IMR-90 (cell line): ENCODE measurements at regions not wholly inside any gene's neighbourhood (a gene's known extent, or its start where the extent isn't known, plus 50 kb on each side); places are given as distances from the start of the nearest gene placed in this dataset.

ENCODE experiments used
- ATAC-seq: fragments of 200-7000 bp; cut with Tn5 transposase; 2 replicates; pipeline ENCODE4 v1.9.1; 2020; ENCODE audit warnings: low read depth, mild to moderate bottlenecking, moderate library complexity
- BruUV-seq: library from RNA; stranded (reverse); fragments of 400-500 nt; replicated peaks from 2 replicates; lab custom pipeline; 2021; lab: Mats Ljungman, UMichigan
- CTCF ChIA-PET: fragments of 300-600 bp; formaldehyde crosslinking; extraction: SDS; loops from one replicate; lab custom pipeline; 2021; ENCODE audit warnings: antibody characterized with exemption; lab: Yijun Ruan, JAX
- POLR2A ChIA-PET: fragments of 300-600 bp; sonication (Branson Sonifier 250); formaldehyde crosslinking; loops from one replicate; lab custom pipeline; 2022; ENCODE audit warnings: antibody characterized with exemption; ENCODE audit not compliant: unreplicated experiment; lab: Charles Lee
- DNase-seq: peaks from one replicate; pipeline ENCODE4 v3.0.0; 2013
- H2AFZ ChIP-seq: replicated peaks from 2 replicates; pipeline ENCODE3; 2013; ENCODE audit warnings: low read length, mild to moderate bottlenecking; ENCODE audit not compliant: poor library complexity
- H2AK5ac ChIP-seq: 2 replicates; pipeline ENCODE4 v1.6.1; 2013; ENCODE audit warnings: low read depth, low read length, inconsistent platforms
- H2AK9ac ChIP-seq: replicated peaks from 2 replicates; pipeline ENCODE3; 2013; ENCODE audit warnings: mild to moderate bottlenecking, low read depth, low read length, moderate library complexity; ENCODE audit not compliant: poor library complexity
- H2BK120ac ChIP-seq: 2 replicates; pipeline ENCODE4 v1.6.1; 2013; ENCODE audit warnings: low read depth, low read length, inconsistent platforms
- H2BK15ac ChIP-seq: 3 replicates; pipeline ENCODE4 v1.6.1; 2013; ENCODE audit warnings: low read depth, low read length, inconsistent platforms
- H2BK20ac ChIP-seq: 2 replicates; pipeline ENCODE4 v1.6.1; 2013; ENCODE audit warnings: low read depth, mild to moderate bottlenecking, inconsistent platforms, low read length, moderate library complexity
- H2BK5ac ChIP-seq: 2 replicates; pipeline ENCODE4 v1.6.1; 2013; ENCODE audit warnings: mild to moderate bottlenecking, low read depth, low read length, inconsistent platforms; ENCODE audit not compliant: poor library complexity, severe bottlenecking
- H3K14ac ChIP-seq: replicated peaks from 2 replicates; pipeline ENCODE4 v1.6.1; 2013; ENCODE audit warnings: low read depth, low read length, inconsistent platforms
- H3K18ac ChIP-seq: 2 replicates; pipeline ENCODE4 v1.6.1; 2013; ENCODE audit warnings: low read depth, low read length, control low read depth
- H3K23ac ChIP-seq: 2 replicates; pipeline ENCODE4 v1.6.1; 2013; ENCODE audit warnings: low read depth, low read length, inconsistent platforms
- H3K27ac ChIP-seq: 2 replicates; pipeline ENCODE4 v1.5.1; 2013; ENCODE audit warnings: mild to moderate bottlenecking, control low read depth, low read length; ENCODE audit not compliant: insufficient read depth
- H3K27me3 ChIP-seq: 2 replicates; pipeline ENCODE4 v1.6.1; 2013; ENCODE audit warnings: low read length; ENCODE audit not compliant: control insufficient read depth, insufficient read depth
- H3K36me3 ChIP-seq: 2 replicates; pipeline ENCODE4 v1.6.1; 2013; ENCODE audit warnings: low read length, mixed read lengths; ENCODE audit not compliant: control insufficient read depth, insufficient read depth
- H3K4ac ChIP-seq: 2 replicates; pipeline ENCODE4 v1.6.1; 2013; ENCODE audit warnings: low read depth, low read length, inconsistent platforms
- H3K4me1 ChIP-seq: 2 replicates; pipeline ENCODE4 v1.6.1; 2013; ENCODE audit warnings: low read length, mixed read lengths; ENCODE audit not compliant: control insufficient read depth, insufficient read depth
- H3K4me2 ChIP-seq: 2 replicates; pipeline ENCODE4 v1.6.1; 2013; ENCODE audit warnings: low read depth, mild to moderate bottlenecking, control low read depth, low read length, moderate library complexity
- H3K4me3 ChIP-seq: 2 replicates; pipeline ENCODE4 v1.5.1; 2013; ENCODE audit warnings: low read depth, mild to moderate bottlenecking, control low read depth, low read length, moderate library complexity; ENCODE audit not compliant: insufficient read depth
- H3K56ac ChIP-seq: 2 replicates; pipeline ENCODE4 v1.6.1; 2013; ENCODE audit warnings: low read length, inconsistent platforms; ENCODE audit not compliant: insufficient read depth; ENCODE audit errors: extremely low read depth
- H3K79me1 ChIP-seq, 2 experiments: 2 replicates each; pipeline ENCODE4 v1.6.1; 2013; ENCODE audit warnings: low read length in 2 of 2, inconsistent platforms in 1 of 2, low read depth in 1 of 2
- H3K9ac ChIP-seq: 2 replicates; pipeline ENCODE4 v1.6.1; 2013; ENCODE audit warnings: low read depth, low read length, control low read depth
- H3K9me1 ChIP-seq: 2 replicates; pipeline ENCODE4 v1.6.1; 2013; ENCODE audit warnings: low read length, inconsistent platforms; ENCODE audit not compliant: insufficient read depth
- H3K9me3 ChIP-seq: 2 replicates; pipeline ENCODE4 v1.6.1; 2013; ENCODE audit warnings: low read length; ENCODE audit not compliant: control insufficient read depth, insufficient read depth
- H4K20me1 ChIP-seq: 2 replicates; pipeline ENCODE4 v1.6.1; 2013; ENCODE audit warnings: low read length, inconsistent platforms; ENCODE audit not compliant: insufficient read depth
- H4K5ac ChIP-seq: 2 replicates; pipeline ENCODE4 v1.6.1; 2013; ENCODE audit warnings: mild to moderate bottlenecking, low read depth, low read length, control low read depth
- H4K8ac ChIP-seq, 2 experiments: 2 replicates each; pipeline ENCODE4 v1.6.1; 2013; ENCODE audit warnings: low read depth in 2 of 2, low read length in 2 of 2, control low read depth in 1 of 2, inconsistent platforms in 1 of 2
- H4K91ac ChIP-seq: 2 replicates; pipeline ENCODE4 v1.6.1; 2013; ENCODE audit warnings: low read depth, low read length, inconsistent platforms; ENCODE audit not compliant: insufficient read depth
- BHLHE40 ChIP-seq: fragments of 150-350 bp; IDR thresholded peaks from 2 replicates; pipeline ENCODE4 v1.6.1; 2016; ENCODE audit warnings: mild to moderate bottlenecking, low read depth, low read length
- CEBPB ChIP-seq: IDR thresholded peaks from 2 replicates; pipeline ENCODE4 v1.6.1; 2012; ENCODE audit warnings: low read depth, low read length, improper control_type of control experiment
- CHD1 ChIP-seq: IDR thresholded peaks from 2 replicates; pipeline ENCODE4 v1.6.1; 2012; ENCODE audit warnings: low read depth, low read length, improper control_type of control experiment
- CTCF ChIP-seq: conservative IDR thresholded peaks from 2 replicates; pipeline ENCODE4 v1.5.1; 2012; ENCODE audit warnings: mild to moderate bottlenecking, low read depth, low read length, improper control_type of control experiment
- ELK1 ChIP-seq: fragments of 150-350 bp; IDR thresholded peaks from 2 replicates; pipeline ENCODE4 v1.6.1; 2016; ENCODE audit warnings: low read depth, mild to moderate bottlenecking, low read length, moderate library complexity, borderline replicate concordance
- FOS ChIP-seq: fragments of 150-350 bp; IDR thresholded peaks from 2 replicates; pipeline ENCODE4 v1.6.1; 2016; ENCODE audit warnings: low read depth, low read length
- MAFK ChIP-seq: IDR thresholded peaks from 2 replicates; pipeline ENCODE4 v1.6.1; 2012; ENCODE audit warnings: low read depth, low read length, improper control_type of control experiment
- MAZ ChIP-seq: IDR thresholded peaks from 2 replicates; pipeline ENCODE4 v1.6.1; 2012; ENCODE audit warnings: low read depth, mild to moderate bottlenecking, low read length, improper control_type of control experiment, moderate library complexity, borderline replicate concordance
- MXI1 ChIP-seq: IDR thresholded peaks from 2 replicates; pipeline ENCODE4 v1.6.1; 2012; ENCODE audit warnings: low read depth, mild to moderate bottlenecking, low read length, moderate library complexity, borderline replicate concordance
- NFE2L2 ChIP-seq: fragments of 150-350 bp; IDR thresholded peaks from 2 replicates; pipeline ENCODE4 v1.6.1; 2016; ENCODE audit warnings: low read depth, mild to moderate bottlenecking, low read length
- POLR2A ChIP-seq: IDR thresholded peaks from 2 replicates; pipeline ENCODE4 v1.6.1; 2012; ENCODE audit warnings: mild to moderate bottlenecking, low read depth, low read length
- RAD21 ChIP-seq: IDR thresholded peaks from 2 replicates; pipeline ENCODE4 v1.6.1; 2012; ENCODE audit warnings: low read length, improper control_type of control experiment
- RCOR1 ChIP-seq: IDR thresholded peaks from 2 replicates; pipeline ENCODE4 v1.6.1; 2012; ENCODE audit warnings: mild to moderate bottlenecking, low read length, improper control_type of control experiment; ENCODE audit not compliant: insufficient replicate concordance
- RFX5 ChIP-seq: IDR thresholded peaks from 2 replicates; pipeline ENCODE4 v1.8.0; 2012; ENCODE audit warnings: low read depth, mild to moderate bottlenecking, low read length, moderate library complexity
- SMC3 ChIP-seq: fragments of 150-350 bp; IDR thresholded peaks from 2 replicates; pipeline ENCODE4 v1.6.1; 2016; ENCODE audit warnings: low read depth, mild to moderate bottlenecking, antibody characterized with exemption, low read length, moderate library complexity
- USF2 ChIP-seq: fragments of 150-350 bp; IDR thresholded peaks from 2 replicates; pipeline ENCODE4 v1.6.1; 2017; ENCODE audit warnings: mild to moderate bottlenecking, antibody characterized with exemption, low read length, low read depth
- WGBS, 2 experiments: methylation state at CpG; one replicate each; pipeline versions ENCODE4 v1.1.5 to v1.1.7; 2013; ENCODE audit warnings: missing lambda C conversion rate in 2 of 2; ENCODE audit not compliant: insufficient read length in 1 of 2; ENCODE audit errors: extremely low coverage in 2 of 2; 5-methylcytosine and 5-hydroxymethylcytosine counted together
- dilution Hi-C: fragments of 300-500 bp; cut with HindIII; formaldehyde crosslinking; loops from one replicate; pipeline ENCODE4 v1.14.3; 2018; ENCODE audit warnings: low sequenced_read_pairs; ENCODE audit not compliant: unreplicated experiment
- in situ Hi-C: fragments of 300-500 bp; cut with MboI; formaldehyde crosslinking; loops from 3 replicates; pipeline ENCODE4 v1.14.3; 2019; ENCODE audit warnings: low sequenced_read_pairs, inconsistent platforms, mixed read lengths
- intact Hi-C: fragments of 100-400 bp; cut with micrococcal nuclease; formaldehyde crosslinking; loops from 2 replicates; pipeline ENCODE4 v1.10.0; 2022

- Histone ChIP-seq H3K9me3 (peaks cover 3% of the 10 kb centered on the region; the same call in 1 of the 2 replicates), H3K4me1 (no peaks in the 10 kb centered on the region), H4K5ac (no peak overlapping the region), H3K4ac (no peak overlapping the region), H4K20me1 (no peaks in the 10 kb centered on the region), H2BK5ac (no peak overlapping the region), H3K56ac (no peak overlapping the region), H4K8ac (no peak overlapping the region), H2BK20ac (no peak overlapping the region), H2AK9ac (no peak overlapping the region), H2BK15ac (no peak overlapping the region), H3K79me1 (no peaks in the 10 kb centered on the region), H2AFZ (no peak overlapping the region), H3K4me3 (no peak overlapping the region), H3K4me2 (no peak overlapping the region), H3K36me3 (no peaks in the 10 kb centered on the region), H3K18ac (no peak overlapping the region), H3K9ac (no peak overlapping the region), H3K14ac (no peak overlapping the region), H3K9me1 (no peaks in the 10 kb centered on the region; the same call in 1 of the 2 replicates), H4K91ac (no peak overlapping the region), H3K23ac (no peak overlapping the region), H2BK120ac (no peak overlapping the region), H3K27ac (no peak overlapping the region), H3K27me3 (peaks cover 62% of the 10 kb centered on the region), H2AK5ac (no peak overlapping the region)
- ChIA-PET POLR2A (no interaction called here), CTCF (no interaction called here)
- in situ Hi-C loops (no loop called here), intact Hi-C loops (no loop called here), dilution Hi-C loops (no loop called here)
- no TSS peak for BruUV-seq
- WGBS, 2 experiments, result 60% methylated on average over 2 of the region's 7 CpGs; no CpG with 5 or more reads in 1 of the 2 experiments
- ATAC-seq (no peak), DNase-seq (no peak)
- TF ChIP-seq ELK1 (no peak), NFE2L2 (no peak), SMC3 (no peak), RFX5 (no peak), FOS (no peak), RAD21 (no peak), RCOR1 (no peak), CHD1 (no peak), CTCF (no peak), MAZ (no peak), MAFK (no peak), POLR2A (no peak), BHLHE40 (no peak), USF2 (no peak), MXI1 (no peak), CEBPB (no peak)
Measured at GRCh38 chr4:3869174-3869572, 103.0 kb downstream of the ADRA2C start.
